ENCODE measurements at regions not wholly inside any gene's neighbourhood (a gene's known extent, or its start where the extent isn't known, plus 50 kb on each side); places are given as distances from the start of the nearest gene placed in this dataset.
A peak's percentile ranks its signal among the peaks of the same experiment; 100 is the strongest.

DNA sequence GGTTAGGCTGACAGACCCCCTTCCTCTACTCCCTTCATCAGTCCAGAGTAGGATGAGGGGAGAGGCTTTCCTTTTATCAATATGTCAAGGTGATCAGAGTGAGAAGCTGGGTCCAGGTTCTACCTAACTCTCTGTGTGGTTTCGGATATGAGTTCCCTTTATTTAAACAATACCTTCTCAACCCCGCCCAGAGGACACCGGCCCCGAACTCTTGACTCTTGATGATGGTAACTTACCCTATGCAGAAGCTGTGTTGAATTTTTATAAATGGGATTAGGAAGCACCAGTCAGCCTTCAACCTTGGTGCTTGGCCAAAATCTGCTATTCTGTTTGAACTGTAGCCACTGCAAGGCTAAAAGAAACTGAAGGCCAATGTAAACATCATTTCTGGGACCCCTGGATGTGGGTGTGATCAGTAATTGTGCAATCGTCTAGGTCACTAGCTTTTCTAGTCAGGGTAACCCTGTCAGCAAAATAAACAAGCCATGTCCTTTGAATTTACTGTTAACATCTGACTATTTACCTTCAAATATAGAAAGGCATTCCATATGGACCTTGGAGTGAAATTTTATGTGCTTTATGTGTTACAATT lies 398.3 kb downstream of the SEC16B start:
- H3K36me3 ChIP-seq (ENCODE audit: control insufficient read depth in 3 of 3, insufficient read depth in 2 of 3, low read depth in 1 of 3, low read length in 3 of 3) = no peaks in the 10 kb centered on the region
- DNase-seq (no peak), FAIRE-seq (no peak)
- no peaks in the 10 kb centered on the region for H3K27me3 ChIP-seq (ENCODE audit: control insufficient read depth in 3 of 3, insufficient read depth in 3 of 3, low read length in 3 of 3)
- H3K4me3 ChIP-seq (ENCODE audit: low read depth in 1 of 3, low read length in 3 of 3) = no peak overlapping the region
- no peak overlapping the region for H3K27ac ChIP-seq (ENCODE audit: low read depth in 1 of 3, low read length in 2 of 3)
- H3K9me3 ChIP-seq (ENCODE audit: control insufficient read depth in 2 of 2, insufficient read depth in 1 of 2, low read depth in 1 of 2, low read length in 1 of 2) = no peaks in the 10 kb centered on the region
- H3K4me1 ChIP-seq (ENCODE audit: control insufficient read depth in 3 of 3, insufficient read depth in 2 of 3, low read depth in 1 of 3, low read length in 2 of 3) = no peaks in the 10 kb centered on the region
- 60 to 69% (median 64%) methylated on average over 5 of the region's 5 CpGs for WGBS, 3 donors

DNA sequence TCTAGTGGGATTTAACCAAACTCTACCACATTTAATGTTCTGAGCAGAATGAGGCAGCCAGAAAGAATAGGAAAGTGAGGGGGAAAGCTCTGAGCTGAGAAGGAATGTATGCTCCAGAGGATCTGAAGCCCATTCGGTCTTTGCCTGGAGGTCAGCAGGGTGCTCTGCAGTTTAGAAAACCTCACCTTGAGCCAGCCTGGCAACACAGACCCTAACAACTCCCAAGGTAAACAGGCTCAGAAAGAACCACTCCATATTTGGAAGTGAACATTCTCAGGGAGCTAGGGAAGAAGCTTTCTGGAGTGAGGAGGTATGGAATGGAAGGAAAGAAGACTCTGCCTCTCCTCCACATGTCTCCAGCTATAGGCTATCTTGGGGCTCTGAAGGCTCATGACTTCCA lies 398.8 kb downstream of the SEC16B start:
- Histone ChIP-seq H3K9me3 (ENCODE audit: control insufficient read depth in 2 of 2, insufficient read depth in 1 of 2, low read depth in 1 of 2, low read length in 1 of 2) (no peaks in the 10 kb centered on the region), H3K4me1 (ENCODE audit: control insufficient read depth in 3 of 3, insufficient read depth in 2 of 3, low read depth in 1 of 3, low read length in 2 of 3) (no peaks in the 10 kb centered on the region), H3K4me3 (ENCODE audit: low read depth in 1 of 3, low read length in 3 of 3) (no peak overlapping the region), H3K36me3 (ENCODE audit: control insufficient read depth in 3 of 3, insufficient read depth in 2 of 3, low read depth in 1 of 3, low read length in 3 of 3) (no peaks in the 10 kb centered on the region), H3K27ac (ENCODE audit: low read depth in 1 of 3, low read length in 2 of 3) (no peak overlapping the region), H3K27me3 (ENCODE audit: control insufficient read depth in 3 of 3, insufficient read depth in 3 of 3, low read length in 3 of 3) (no peaks in the 10 kb centered on the region)
- 22 to 73% (median 38%) methylated on average over 1 of the region's 1 CpG for WGBS, 3 donors
- FAIRE-seq (no peak), DNase-seq (no peak)

DNA sequence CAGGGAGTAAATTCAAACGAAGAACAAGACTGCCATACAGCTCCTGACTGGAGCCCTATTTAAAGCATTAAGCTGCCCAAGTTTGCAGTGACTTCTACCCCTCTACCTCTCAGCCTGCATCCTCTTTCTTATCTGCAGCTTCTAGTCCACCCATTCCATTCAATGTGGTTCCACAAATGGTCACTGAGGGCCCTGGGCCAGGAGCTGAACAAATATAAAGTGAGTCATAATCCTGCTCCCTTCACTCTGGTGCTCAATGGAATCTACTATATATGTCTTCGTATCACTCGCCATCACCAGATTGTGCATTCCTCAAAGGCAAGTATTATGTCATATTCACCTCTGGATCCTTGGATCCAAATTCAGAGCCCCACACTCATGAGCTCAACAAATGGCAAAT lies 398.7 kb downstream of the BRINP2 start:
- no peaks in the 10 kb centered on the region for H3K27me3 ChIP-seq (ENCODE audit: control insufficient read depth in 3 of 3, insufficient read depth in 3 of 3, low read length in 3 of 3)
- no peaks in the 10 kb centered on the region for H3K36me3 ChIP-seq (ENCODE audit: control insufficient read depth in 3 of 3, insufficient read depth in 2 of 3, low read depth in 1 of 3, low read length in 3 of 3)
- H3K4me1 ChIP-seq (ENCODE audit: control insufficient read depth in 3 of 3, insufficient read depth in 2 of 3, low read depth in 1 of 3, low read length in 2 of 3) = no peaks in the 10 kb centered on the region
- FAIRE-seq = no peak
- DNase-seq = no peak
- WGBS, 3 donors = 79 to 86% (median 82%) methylated on average over 3 of the region's 3 CpGs
- no peak overlapping the region for H3K4me3 ChIP-seq (ENCODE audit: low read depth in 1 of 3, low read length in 3 of 3)
- no peaks in the 10 kb centered on the region for H3K9me3 ChIP-seq (ENCODE audit: control insufficient read depth in 2 of 2, insufficient read depth in 1 of 2, low read depth in 1 of 2, low read length in 1 of 2)
- no peak overlapping the region for H3K27ac ChIP-seq (ENCODE audit: low read depth in 1 of 3, low read length in 2 of 3)

DNA sequence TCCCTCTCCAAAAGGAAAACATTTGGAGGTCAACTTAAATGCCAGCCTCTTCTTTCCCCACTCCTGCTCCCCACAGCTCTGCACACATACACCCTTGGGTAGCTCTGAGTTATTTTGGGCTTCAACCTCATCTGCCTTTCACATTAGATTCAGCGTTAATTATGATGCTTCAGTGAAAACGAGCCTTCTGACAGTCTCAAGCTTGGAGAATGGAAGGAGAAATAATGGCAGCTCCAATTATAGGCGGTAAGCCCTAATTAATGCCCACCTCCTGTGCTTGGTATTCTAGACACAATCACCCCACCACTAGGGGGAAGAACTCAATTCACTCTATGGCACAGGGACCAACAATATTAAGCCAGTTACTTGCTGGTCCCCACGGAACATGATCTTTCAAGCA lies 397.9 kb downstream of the BRINP2 start:
- no peak for DNase-seq
- H3K4me1 ChIP-seq (ENCODE audit: control insufficient read depth in 3 of 3, insufficient read depth in 2 of 3, low read depth in 1 of 3, low read length in 2 of 3) = no peaks in the 10 kb centered on the region
- H3K27me3 ChIP-seq (ENCODE audit: control insufficient read depth in 3 of 3, insufficient read depth in 3 of 3, low read length in 3 of 3) = no peaks in the 10 kb centered on the region
- no peak overlapping the region for H3K27ac ChIP-seq (ENCODE audit: low read depth in 1 of 3, low read length in 2 of 3)
- no peak overlapping the region for H3K4me3 ChIP-seq (ENCODE audit: low read depth in 1 of 3, low read length in 3 of 3)
- H3K9me3 ChIP-seq (ENCODE audit: control insufficient read depth in 2 of 2, insufficient read depth in 1 of 2, low read depth in 1 of 2, low read length in 1 of 2) = no peaks in the 10 kb centered on the region
- FAIRE-seq = no peak
- WGBS, 3 donors = 72 to 77% (median 75%) methylated on average over 4 of the region's 4 CpGs
- H3K36me3 ChIP-seq (ENCODE audit: control insufficient read depth in 3 of 3, insufficient read depth in 2 of 3, low read depth in 1 of 3, low read length in 3 of 3) = no peaks in the 10 kb centered on the region

DNA sequence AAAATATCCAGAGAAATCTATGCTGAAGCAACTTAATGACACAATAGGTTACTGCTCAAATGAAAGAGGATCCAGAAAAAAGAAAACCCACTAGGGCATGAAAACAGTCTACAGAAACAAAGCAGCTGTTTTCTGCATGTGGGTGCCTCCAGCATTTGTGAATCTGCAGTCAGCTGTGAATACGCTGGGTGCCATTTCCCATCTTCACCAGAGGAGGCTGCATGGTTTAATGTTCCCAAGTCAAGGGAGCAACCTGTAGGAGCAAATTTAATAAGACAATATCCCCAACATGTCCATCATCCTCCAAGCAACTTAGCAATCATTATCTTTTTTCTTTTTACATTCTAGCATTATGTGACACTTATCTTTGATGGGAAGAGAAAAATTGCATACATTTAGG lies 396.6 kb downstream of the BRINP2 start:
- H3K4me3 ChIP-seq (ENCODE audit: low read depth in 1 of 3, low read length in 3 of 3) = no peak overlapping the region
- 40 to 71% (median 53%) methylated on average over 1 of the region's 1 CpG for WGBS, 3 donors
- H3K27ac ChIP-seq (ENCODE audit: low read depth in 1 of 3, low read length in 2 of 3) = no peak overlapping the region
- no peaks in the 10 kb centered on the region for H3K27me3 ChIP-seq (ENCODE audit: control insufficient read depth in 3 of 3, insufficient read depth in 3 of 3, low read length in 3 of 3)
- H3K9me3 ChIP-seq (ENCODE audit: control insufficient read depth in 2 of 2, insufficient read depth in 1 of 2, low read depth in 1 of 2, low read length in 1 of 2) = no peaks in the 10 kb centered on the region
- no peak for FAIRE-seq
- no peak for DNase-seq
- no peaks in the 10 kb centered on the region for H3K36me3 ChIP-seq (ENCODE audit: control insufficient read depth in 3 of 3, insufficient read depth in 2 of 3, low read depth in 1 of 3, low read length in 3 of 3)
- no peaks in the 10 kb centered on the region for H3K4me1 ChIP-seq (ENCODE audit: control insufficient read depth in 3 of 3, insufficient read depth in 2 of 3, low read depth in 1 of 3, low read length in 2 of 3)

DNA sequence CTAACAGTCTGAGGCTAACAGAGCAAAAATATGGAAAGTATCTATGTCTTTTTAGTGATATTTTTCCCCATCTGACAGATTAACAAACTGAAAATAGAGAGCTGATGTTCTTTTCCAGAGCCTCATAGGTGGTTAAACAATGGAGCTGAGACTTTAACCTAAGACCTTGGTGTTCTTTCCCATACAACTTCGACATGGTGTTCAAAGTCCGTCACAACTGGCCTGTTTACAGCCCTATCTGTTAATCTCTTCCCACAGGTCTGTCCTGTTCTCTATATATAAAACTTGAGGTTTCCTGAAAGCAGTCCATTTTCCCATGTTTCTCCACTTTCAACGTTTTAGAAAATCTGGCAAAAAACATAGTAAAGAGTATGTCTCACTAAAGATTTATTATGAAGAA lies 395.7 kb downstream of the BRINP2 start:
- WGBS, 3 donors = 14 to 41% (median 17%) methylated on average over 3 of the region's 3 CpGs
- no peaks in the 10 kb centered on the region for H3K9me3 ChIP-seq (ENCODE audit: control insufficient read depth in 2 of 2, insufficient read depth in 1 of 2, low read depth in 1 of 2, low read length in 1 of 2)
- no peak overlapping the region for H3K27ac ChIP-seq (ENCODE audit: low read depth in 1 of 3, low read length in 2 of 3)
- DNase-seq = peak; percentile 5 to 41
- no peaks in the 10 kb centered on the region for H3K4me1 ChIP-seq (ENCODE audit: control insufficient read depth in 3 of 3, insufficient read depth in 2 of 3, low read depth in 1 of 3, low read length in 2 of 3)
- H3K36me3 ChIP-seq (ENCODE audit: control insufficient read depth in 3 of 3, insufficient read depth in 2 of 3, low read depth in 1 of 3, low read length in 3 of 3) = no peaks in the 10 kb centered on the region
- H3K27me3 ChIP-seq (ENCODE audit: control insufficient read depth in 3 of 3, insufficient read depth in 3 of 3, low read length in 3 of 3) = no peaks in the 10 kb centered on the region
- no peak for FAIRE-seq
- no peak overlapping the region for H3K4me3 ChIP-seq (ENCODE audit: low read depth in 1 of 3, low read length in 3 of 3)

DNA sequence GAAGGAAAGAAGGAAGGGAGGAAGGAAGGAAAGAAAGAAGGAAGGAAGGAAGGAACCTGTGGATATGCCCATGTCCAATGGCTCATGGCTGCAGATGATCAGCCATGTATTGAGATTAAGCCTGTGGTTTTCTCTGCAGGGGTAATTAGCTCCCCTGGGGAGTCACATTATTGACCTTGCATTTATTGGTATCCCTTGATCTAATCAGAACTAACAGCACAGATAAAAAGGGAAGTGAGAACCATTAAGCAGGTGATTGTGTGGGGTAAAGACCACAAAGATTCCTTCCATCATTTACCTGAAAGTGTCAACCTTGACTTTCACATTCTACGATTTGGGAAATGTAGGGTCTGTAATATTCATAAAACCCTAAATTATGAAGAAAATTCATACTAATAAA lies 390.7 kb downstream of the BRINP2 start:
- WGBS, 3 donors = 45 to 66% (median 48%) methylated on average over 1 of the region's 1 CpG
- H3K27ac ChIP-seq (ENCODE audit: low read depth in 1 of 3, low read length in 2 of 3) = no peak overlapping the region
- no peak for FAIRE-seq
- peaks cover 0 to 3% of the 10 kb centered on the region in 2 donors for H3K9me3 ChIP-seq (ENCODE audit: control insufficient read depth in 2 of 2, insufficient read depth in 1 of 2, low read depth in 1 of 2, low read length in 1 of 2)
- no peaks in the 10 kb centered on the region for H3K4me1 ChIP-seq (ENCODE audit: control insufficient read depth in 3 of 3, insufficient read depth in 2 of 3, low read depth in 1 of 3, low read length in 2 of 3)
- no peak overlapping the region for H3K4me3 ChIP-seq (ENCODE audit: low read depth in 1 of 3, low read length in 3 of 3)
- H3K36me3 ChIP-seq (ENCODE audit: control insufficient read depth in 3 of 3, insufficient read depth in 2 of 3, low read depth in 1 of 3, low read length in 3 of 3) = no peaks in the 10 kb centered on the region
- H3K27me3 ChIP-seq (ENCODE audit: control insufficient read depth in 3 of 3, insufficient read depth in 3 of 3, low read length in 3 of 3) = no peaks in the 10 kb centered on the region
- no peak for DNase-seq

DNA sequence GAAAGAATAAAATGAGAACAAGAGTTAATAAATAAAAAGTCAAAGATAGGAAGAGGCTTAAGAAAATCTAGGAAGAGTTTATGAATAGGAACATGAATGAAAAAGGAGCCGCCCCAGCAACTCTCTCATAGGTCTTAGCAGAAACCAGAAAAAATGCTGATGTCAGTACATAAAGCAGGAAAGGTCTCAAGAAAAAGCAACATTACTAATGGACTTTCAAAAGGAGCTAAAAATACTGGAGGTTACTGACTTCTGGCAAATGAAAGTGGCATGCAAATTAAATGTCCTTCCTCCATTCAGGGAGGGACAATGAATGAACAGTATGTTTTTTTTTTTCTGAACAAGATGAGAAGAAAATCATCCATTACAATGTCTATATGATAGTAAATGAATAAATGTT lies 387.6 kb downstream of the BRINP2 start:
- Histone ChIP-seq H3K27me3 (ENCODE audit: control insufficient read depth in 3 of 3, insufficient read depth in 3 of 3, low read length in 3 of 3) (no peaks in the 10 kb centered on the region), H3K36me3 (ENCODE audit: control insufficient read depth in 3 of 3, insufficient read depth in 2 of 3, low read depth in 1 of 3, low read length in 3 of 3) (no peaks in the 10 kb centered on the region), H3K4me3 (ENCODE audit: low read depth in 1 of 3, low read length in 3 of 3) (no peak overlapping the region), H3K9me3 (ENCODE audit: control insufficient read depth in 2 of 2, insufficient read depth in 1 of 2, low read depth in 1 of 2, low read length in 1 of 2) (peaks cover 0 to 6% of the 10 kb centered on the region in 2 donors), H3K27ac (ENCODE audit: low read depth in 1 of 3, low read length in 2 of 3) (no peak overlapping the region), H3K4me1 (ENCODE audit: control insufficient read depth in 3 of 3, insufficient read depth in 2 of 3, low read depth in 1 of 3, low read length in 2 of 3) (no peaks in the 10 kb centered on the region)
- WGBS, 3 donors = 85 to 95% (median 94%) methylated on average over 1 of the region's 1 CpG
- FAIRE-seq (no peak), DNase-seq (no peak)

DNA sequence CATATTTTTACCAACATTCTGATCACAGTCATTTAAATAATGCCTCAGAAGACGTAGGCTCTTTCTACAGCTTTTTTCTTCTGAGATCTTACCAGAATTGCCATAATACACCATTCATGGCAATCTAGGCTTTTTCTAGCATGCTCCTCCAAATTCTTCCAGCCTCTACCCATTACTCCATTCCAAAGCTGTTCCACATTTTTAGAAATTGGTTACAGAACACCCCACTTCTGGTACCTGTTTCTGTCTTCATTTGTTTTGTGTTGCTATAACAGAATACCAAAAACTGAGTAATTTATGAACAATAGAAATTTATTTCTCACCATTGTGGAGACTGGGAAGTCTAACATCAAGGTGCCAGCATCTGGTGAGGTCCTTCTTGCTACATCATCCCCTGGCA lies 385.4 kb downstream of the BRINP2 start:
- DNase-seq (no peak), FAIRE-seq (no peak)
- Histone ChIP-seq H3K4me3 (ENCODE audit: low read depth in 1 of 3, low read length in 3 of 3) (no peak overlapping the region), H3K9me3 (ENCODE audit: control insufficient read depth in 2 of 2, insufficient read depth in 1 of 2, low read depth in 1 of 2, low read length in 1 of 2) (peaks cover 0 to 6% of the 10 kb centered on the region in 2 donors), H3K27ac (ENCODE audit: low read depth in 1 of 3, low read length in 2 of 3) (no peak overlapping the region), H3K4me1 (ENCODE audit: control insufficient read depth in 3 of 3, insufficient read depth in 2 of 3, low read depth in 1 of 3, low read length in 2 of 3) (no peaks in the 10 kb centered on the region), H3K27me3 (ENCODE audit: control insufficient read depth in 3 of 3, insufficient read depth in 3 of 3, low read length in 3 of 3) (no peaks in the 10 kb centered on the region), H3K36me3 (ENCODE audit: control insufficient read depth in 3 of 3, insufficient read depth in 2 of 3, low read depth in 1 of 3, low read length in 3 of 3) (no peaks in the 10 kb centered on the region)
- WGBS, 3 donors = 29 to 49% (median 30%) methylated on average over 1 of the region's 1 CpG

Measured in small intestine (tissue), 7 donors.